ENCODE measurements at regions not wholly inside any gene's neighbourhood (a gene's known extent, or its start where the extent isn't known, plus 50 kb on each side); places are given as distances from the start of the nearest gene placed in this dataset.

GRCh38 chr2:72031346-72032110, 116.1 kb downstream of the CYP26B1 start:
- no peak overlapping the region for H3K9ac ChIP-seq (replicated peaks in 1 of 4; ENCODE audit: extremely low read depth in 1 of 4, low read depth in 3 of 4, low read length in 3 of 4)
- no peaks in the 10 kb centered on the region for H3K27me3 ChIP-seq (replicated peaks in 1 of 4; ENCODE audit: control insufficient read depth in 3 of 4, extremely low read depth in 1 of 4, insufficient read depth in 3 of 4, low read length in 3 of 4)
- DNase-seq (ENCODE audit: low read depth in 1 of 2, low spot score in 2 of 2), result peak in 1 of 2 experiments; percentile 41
- TF ChIP-seq POLR2A (IDR thresholded peaks at IDR 0.05; ENCODE audit: control extremely low read depth in 1 of 2, low read depth in 2 of 2, low read length in 2 of 2) (no peak), SAP30 (IDR thresholded peaks at IDR 0.05; ENCODE audit: insufficient read depth, insufficient replicate concordance, low read length) (no peak), EGR1 (IDR thresholded peaks at IDR 0.05; ENCODE audit: borderline replicate concordance, low read depth, low read length) (no peak), SIX5 (IDR thresholded peaks at IDR 0.05; ENCODE audit: low read depth, low read length) (no peak), USF2 (IDR thresholded peaks at IDR 0.05; ENCODE audit: low read length) (no peak), NRF1 (IDR thresholded peaks at IDR 0.05; ENCODE audit: low read depth, low read length) (no peak), HDAC6 (IDR thresholded peaks at IDR 0.05; ENCODE audit: low read depth, low read length) (no peak), POLR2AphosphoS5 (IDR thresholded peaks at IDR 0.05; ENCODE audit: low read depth, low read length) (no peak), GTF2F1 (IDR thresholded peaks at IDR 0.05; ENCODE audit: borderline replicate concordance, low read depth, low read length) (no peak)
- TF ChIP-seq, protein P1, sequence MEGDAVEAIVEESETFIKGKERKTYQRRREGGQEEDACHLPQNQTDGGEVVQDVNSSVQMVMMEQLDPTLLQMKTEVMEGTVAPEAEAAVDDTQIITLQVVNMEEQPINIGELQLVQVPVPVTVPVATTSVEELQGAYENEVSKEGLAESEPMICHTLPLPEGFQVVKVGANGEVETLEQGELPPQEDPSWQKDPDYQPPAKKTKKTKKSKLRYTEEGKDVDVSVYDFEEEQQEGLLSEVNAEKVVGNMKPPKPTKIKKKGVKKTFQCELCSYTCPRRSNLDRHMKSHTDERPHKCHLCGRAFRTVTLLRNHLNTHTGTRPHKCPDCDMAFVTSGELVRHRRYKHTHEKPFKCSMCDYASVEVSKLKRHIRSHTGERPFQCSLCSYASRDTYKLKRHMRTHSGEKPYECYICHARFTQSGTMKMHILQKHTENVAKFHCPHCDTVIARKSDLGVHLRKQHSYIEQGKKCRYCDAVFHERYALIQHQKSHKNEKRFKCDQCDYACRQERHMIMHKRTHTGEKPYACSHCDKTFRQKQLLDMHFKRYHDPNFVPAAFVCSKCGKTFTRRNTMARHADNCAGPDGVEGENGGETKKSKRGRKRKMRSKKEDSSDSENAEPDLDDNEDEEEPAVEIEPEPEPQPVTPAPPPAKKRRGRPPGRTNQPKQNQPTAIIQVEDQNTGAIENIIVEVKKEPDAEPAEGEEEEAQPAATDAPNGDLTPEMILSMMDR (IDR thresholded peaks at IDR 0.05; ENCODE audit: control extremely low read depth in 1 of 3, insufficient read depth in 1 of 3, low read depth in 1 of 3, low read length in 3 of 3), result no peak

More at GRCh38 chr2:72031346-72032110, 116.1 kb downstream of the CYP26B1 start:
- Histone ChIP-seq H3K4me1 (replicated peaks in 1 of 4; ENCODE audit: control insufficient read depth in 3 of 4, insufficient read depth in 4 of 4, low read length in 3 of 4) (peaks cover 0 to 3% (median 0%) of the 10 kb centered on the region in 4 experiments; a peak in 1 of 7 replicates), H3K27ac (ENCODE audit: low read depth, low read length) (no peak overlapping the region), H2AK5ac (ENCODE audit: low read depth, low read length) (no peak overlapping the region), H3K79me2 (ENCODE audit: control insufficient read depth in 1 of 2, insufficient read depth in 2 of 2, low read length in 2 of 2) (no peaks in the 10 kb centered on the region), H2AFZ (ENCODE audit: low read length) (no peak overlapping the region), H3K9me3 (ENCODE audit: insufficient read depth in 2 of 2, low read depth in 1 of 2, low read length in 1 of 2) (no peaks in the 10 kb centered on the region), H2BK5ac (ENCODE audit: low read depth, low read length) (no peak overlapping the region), H4K20me1 (replicated peaks in 1 of 2; ENCODE audit: control insufficient read depth in 1 of 2, insufficient read depth in 2 of 2, low read length in 2 of 2) (no peaks in the 10 kb centered on the region), H3K4ac (replicated peaks; ENCODE audit: insufficient read length, low read depth, low read length) (no peak overlapping the region), H3K79me1 (ENCODE audit: low read depth, low read length) (no peaks in the 10 kb centered on the region), H3K23me2 (ENCODE audit: low read depth, low read length) (no peaks in the 10 kb centered on the region), H3K56ac (replicated peaks; ENCODE audit: insufficient read length, low read depth, low read length) (no peak overlapping the region), H3K4me2 (ENCODE audit: insufficient read depth in 1 of 2, low read depth in 2 of 2, low read length in 2 of 2) (no peak overlapping the region), H3K23ac (ENCODE audit: insufficient read length) (no peak overlapping the region), H3K18ac (ENCODE audit: extremely low read depth, low read length) (no peak overlapping the region), H3K14ac (ENCODE audit: insufficient read length) (no peak overlapping the region), H2BK120ac (replicated peaks; ENCODE audit: low read depth, low read length) (no peak overlapping the region), H2BK15ac (ENCODE audit: low read length) (no peak overlapping the region), H3K4me3 (ENCODE audit: extremely low read depth in 1 of 4, insufficient read depth in 2 of 4, low read depth in 3 of 4, low read length in 4 of 4) (no peak overlapping the region), H3K36me3 (ENCODE audit: control insufficient read depth in 2 of 4, insufficient read depth in 4 of 4, low read length in 3 of 4) (no peaks in the 10 kb centered on the region), H2BK20ac (ENCODE audit: low read length) (no peak overlapping the region), H2BK12ac (ENCODE audit: low read depth, low read length) (no peak overlapping the region), H4K5ac (ENCODE audit: insufficient read length, low read depth, low read length) (no peak overlapping the region), H4K91ac (replicated peaks; ENCODE audit: insufficient read length, low read length) (no peak overlapping the region), H4K8ac (ENCODE audit: extremely low read depth, insufficient read depth, low read length) (no peak overlapping the region)
- POLR2A ChIA-PET (ENCODE audit: partially characterized antibody), result interaction anchor here (0.7 kb wide), 1 partner anchor 475 kb away, joined by 3 read pairs; no protein-coding TSS in a partner anchor
- CTCF ChIA-PET (ENCODE audit: partially characterized antibody), result no interaction called here
- FAIRE-seq, result no peak
- WGBS, 2 experiments (ENCODE audit: extremely low coverage in 1 of 2, insufficient coverage in 1 of 2, insufficient read length in 1 of 2, insufficient replicate concordance in 2 of 2, low coverage in 1 of 2, low lambda C conversion rate in 2 of 2, missing lambda C conversion rate in 1 of 2), result 91% methylated on average over 16 of the region's 16 CpGs; no CpG with 5 or more reads in 1 of the 2 experiments
